Fibroblast of lung (primary cell): ENCODE measurements at regions not wholly inside any gene's neighbourhood (a gene's known extent, or its start where the extent isn't known, plus 50 kb on each side); places are given as distances from the start of the nearest gene placed in this dataset.

Source experiments
- EZH2 ChIP-seq: IDR thresholded peaks from 2 replicates; pipeline ENCODE4 v1.5.1; 2012; ENCODE audit warnings: low read length, control low read depth, mild to moderate bottlenecking; ENCODE audit errors: missing control alignments
- TF ChIP-seq, protein P1 (sequence below), 2 donors: IDR thresholded peaks in 1 of 2; conservative IDR thresholded peaks in 1 of 2; 1 replicate in 1 of 2; 2 replicates in 1 of 2; pipeline ENCODE4 v1.5.1; 2011 to 2012; ENCODE audit warnings: low read length in 2 of 2, control low read depth in 1 of 2, inconsistent platforms in 1 of 2, low read depth in 1 of 2, mild to moderate bottlenecking in 1 of 2

DNA sequence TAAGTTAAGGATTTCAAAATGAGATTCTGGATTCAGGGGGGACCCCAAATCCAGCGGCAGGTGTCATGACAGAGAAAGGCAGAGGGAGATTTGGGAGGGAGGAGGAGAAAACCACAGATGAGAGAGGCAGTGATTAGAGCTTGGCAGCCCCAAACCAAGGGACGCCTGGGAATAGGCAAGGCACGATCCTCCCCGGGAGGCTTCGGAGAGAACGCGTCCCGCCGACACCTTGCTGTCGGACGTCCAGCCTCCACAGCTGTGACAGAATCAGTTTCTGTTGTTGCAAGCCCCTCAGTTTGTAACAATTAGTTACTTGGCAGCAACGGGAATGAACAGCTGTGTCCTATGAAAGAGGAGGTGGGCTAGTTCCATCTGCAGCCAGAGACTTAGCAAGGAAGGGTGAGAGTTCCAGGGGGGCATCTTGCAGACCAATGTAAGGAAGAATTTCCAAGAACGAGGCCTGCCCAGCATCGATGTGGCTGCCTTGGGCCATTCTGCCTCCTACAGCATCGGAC is 110.7 kb upstream of the SDK2 start:
- TF ChIP-seq, protein P1, sequence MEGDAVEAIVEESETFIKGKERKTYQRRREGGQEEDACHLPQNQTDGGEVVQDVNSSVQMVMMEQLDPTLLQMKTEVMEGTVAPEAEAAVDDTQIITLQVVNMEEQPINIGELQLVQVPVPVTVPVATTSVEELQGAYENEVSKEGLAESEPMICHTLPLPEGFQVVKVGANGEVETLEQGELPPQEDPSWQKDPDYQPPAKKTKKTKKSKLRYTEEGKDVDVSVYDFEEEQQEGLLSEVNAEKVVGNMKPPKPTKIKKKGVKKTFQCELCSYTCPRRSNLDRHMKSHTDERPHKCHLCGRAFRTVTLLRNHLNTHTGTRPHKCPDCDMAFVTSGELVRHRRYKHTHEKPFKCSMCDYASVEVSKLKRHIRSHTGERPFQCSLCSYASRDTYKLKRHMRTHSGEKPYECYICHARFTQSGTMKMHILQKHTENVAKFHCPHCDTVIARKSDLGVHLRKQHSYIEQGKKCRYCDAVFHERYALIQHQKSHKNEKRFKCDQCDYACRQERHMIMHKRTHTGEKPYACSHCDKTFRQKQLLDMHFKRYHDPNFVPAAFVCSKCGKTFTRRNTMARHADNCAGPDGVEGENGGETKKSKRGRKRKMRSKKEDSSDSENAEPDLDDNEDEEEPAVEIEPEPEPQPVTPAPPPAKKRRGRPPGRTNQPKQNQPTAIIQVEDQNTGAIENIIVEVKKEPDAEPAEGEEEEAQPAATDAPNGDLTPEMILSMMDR (conservative IDR thresholded peaks at IDR 0.05 in 1 of 2, IDR thresholded peaks at IDR 0.05 in 1 of 2; ENCODE audit: low read depth in 1 of 2, low read length in 2 of 2), result no peak
- no peak for TF ChIP-seq EZH2
